Natural killer cell (primary cell): ENCODE measurements at regions not wholly inside any gene's neighbourhood (a gene's known extent, or its start where the extent isn't known, plus 50 kb on each side); places are given as distances from the start of the nearest gene placed in this dataset.

ENCODE experiments used
- ATAC-seq, 3 donors: fragments of 150-1000 bp in 2 of 3; fragments of 200-7000 bp in 1 of 3; cut with Tn5 transposase; 1 replicate in 1 of 3; 2 replicates in 2 of 3; pipeline ENCODE4 v1.10.0; 2021; ENCODE audit warnings: mild to moderate bottlenecking in 2 of 3, moderate library complexity in 2 of 3
- DNase-seq, 2 donors: peaks; one replicate each; pipeline versions ENCODE4 v3.0.0 to v3.0.0-alpha.2; 2013 to 2021; ENCODE audit warnings: mixed read lengths in 1 of 2
- H3K27ac ChIP-seq: one replicate; pipeline ENCODE4 v1.5.1; 2013; ENCODE audit warnings: mild to moderate bottlenecking, low read length
- H3K27me3 ChIP-seq: one replicate; pipeline ENCODE4 v1.6.1; 2013; ENCODE audit warnings: low read length; ENCODE audit not compliant: control insufficient read depth, insufficient read depth
- H3K36me3 ChIP-seq: one replicate; pipeline ENCODE4 v1.6.1; 2013; ENCODE audit warnings: low read length; ENCODE audit not compliant: control insufficient read depth, insufficient read depth
- H3K4me1 ChIP-seq: one replicate; pipeline ENCODE4 v1.6.1; 2013; ENCODE audit warnings: low read length; ENCODE audit not compliant: control insufficient read depth, insufficient read depth
- H3K4me3 ChIP-seq: one replicate; pipeline ENCODE4 v1.5.1; 2013; ENCODE audit warnings: low read length
- H3K9me3 ChIP-seq: one replicate; pipeline ENCODE4 v1.6.1; 2013; ENCODE audit warnings: low read length; ENCODE audit not compliant: control insufficient read depth, insufficient read depth
- H3K27ac Mint-ChIP-seq, 2 donors: one replicate each; pipeline ENCODE4 v1.8.0; 2022; ENCODE audit warnings: mild to moderate bottlenecking in 2 of 2, mixed read lengths in 2 of 2, moderate library complexity in 1 of 2
- H3K27me3 Mint-ChIP-seq, 2 donors: one replicate each; pipeline ENCODE4 v1.8.0; 2022; ENCODE audit warnings: low read depth in 2 of 2, mixed read lengths in 2 of 2
- H3K36me3 Mint-ChIP-seq: one replicate; pipeline ENCODE4 v1.8.0; 2022; ENCODE audit warnings: mixed read lengths
- H3K4me1 Mint-ChIP-seq, 2 donors: one replicate each; pipeline ENCODE4 v1.8.0; 2022; ENCODE audit warnings: mixed read lengths in 2 of 2
- H3K4me3 Mint-ChIP-seq: one replicate; pipeline ENCODE4 v1.8.0; 2022; ENCODE audit warnings: mild to moderate bottlenecking, moderate library complexity, mixed read lengths
- H3K9me3 Mint-ChIP-seq, 2 donors: one replicate each; pipeline ENCODE4 v1.8.0; 2022; ENCODE audit warnings: mixed read lengths in 2 of 2
- CTCF ChIP-seq: fragments of 200-600 bp; IDR thresholded peaks from one replicate; pipeline ENCODE4 v1.8.0; 2022; ENCODE audit warnings: antibody characterized with exemption
- WGBS: methylation state at CpG from one replicate; pipeline ENCODE4 v1.1.7; 2013; ENCODE audit warnings: missing lambda C conversion rate; ENCODE audit not compliant: insufficient coverage; 5-methylcytosine and 5-hydroxymethylcytosine counted together
- intact Hi-C: fragments of 100-400 bp; cut with micrococcal nuclease; formaldehyde crosslinking; loops from one replicate; pipeline ENCODE4 v1.14.2; 2022

GRCh38 chr10:128360783-128361182, 234.6 kb upstream of the MKI67 start:
- Mint-ChIP-seq H3K4me1 (no peaks in the 10 kb centered on the region), H3K27ac (no peak overlapping the region), H3K4me3 (no peak overlapping the region), H3K9me3 (no peaks in the 10 kb centered on the region), H3K27me3 (peaks cover 15% of the 10 kb centered on the region in 2 donors), H3K36me3 (no peaks in the 10 kb centered on the region)
- Histone ChIP-seq H3K4me1 (no peaks in the 10 kb centered on the region), H3K27ac (no peak overlapping the region), H3K4me3 (no peak overlapping the region), H3K27me3 (no peaks in the 10 kb centered on the region), H3K9me3 (no peaks in the 10 kb centered on the region), H3K36me3 (no peaks in the 10 kb centered on the region)
- no peak for TF ChIP-seq CTCF
- no peak for ATAC-seq
- no peak for DNase-seq
- WGBS = 75% methylated on average over 3 of the region's 3 CpGs
- intact Hi-C loops = no loop called here

- no peak for ATAC-seq
- Histone ChIP-seq H3K4me3 (no peak overlapping the region), H3K36me3 (no peaks in the 10 kb centered on the region), H3K4me1 (no peaks in the 10 kb centered on the region), H3K9me3 (no peaks in the 10 kb centered on the region), H3K27ac (no peak overlapping the region), H3K27me3 (no peaks in the 10 kb centered on the region)
- peaks cover 15% of the 10 kb centered on the region in 2 donors for H3K27me3 Mint-ChIP-seq
- WGBS = 95% methylated on average over 6 of the region's 7 CpGs
- no peaks in the 10 kb centered on the region for H3K36me3 Mint-ChIP-seq
- TF ChIP-seq CTCF = no peak
- DNase-seq = no peak
- no peaks in the 10 kb centered on the region for H3K9me3 Mint-ChIP-seq
- intact Hi-C loops = no loop called here
- no peak overlapping the region for H3K4me3 Mint-ChIP-seq
- H3K4me1 Mint-ChIP-seq = no peaks in the 10 kb centered on the region
- H3K27ac Mint-ChIP-seq = no peak overlapping the region
Observed at GRCh38 chr10:128361487-128361886, 235.3 kb upstream of the MKI67 start.

GRCh38 chr10:128362514-128362913, 236.3 kb upstream of the MKI67 start:
- H3K27me3 Mint-ChIP-seq = peaks cover 15% of the 10 kb centered on the region in 2 donors
- WGBS = 76% methylated on average over 4 of the region's 4 CpGs

More at GRCh38 chr10:128362514-128362913, 236.3 kb upstream of the MKI67 start:
- Mint-ChIP-seq H3K27ac (no peak overlapping the region), H3K4me1 (no peaks in the 10 kb centered on the region), H3K9me3 (no peaks in the 10 kb centered on the region), H3K36me3 (no peaks in the 10 kb centered on the region), H3K4me3 (no peak overlapping the region)
- no peak for TF ChIP-seq CTCF
- no peaks in the 10 kb centered on the region for H3K36me3 ChIP-seq
- no peak overlapping the region for H3K27ac ChIP-seq
- H3K4me3 ChIP-seq = no peak overlapping the region
- no peak for ATAC-seq
- no peaks in the 10 kb centered on the region for H3K9me3 ChIP-seq
- no peaks in the 10 kb centered on the region for H3K4me1 ChIP-seq
- no peaks in the 10 kb centered on the region for H3K27me3 ChIP-seq
- intact Hi-C loops = no loop called here
- DNase-seq = no peak
